ENCODE measurements at regions not wholly inside any gene's neighbourhood (a gene's known extent, or its start where the extent isn't known, plus 50 kb on each side); places are given as distances from the start of the nearest gene placed in this dataset.

DNA sequence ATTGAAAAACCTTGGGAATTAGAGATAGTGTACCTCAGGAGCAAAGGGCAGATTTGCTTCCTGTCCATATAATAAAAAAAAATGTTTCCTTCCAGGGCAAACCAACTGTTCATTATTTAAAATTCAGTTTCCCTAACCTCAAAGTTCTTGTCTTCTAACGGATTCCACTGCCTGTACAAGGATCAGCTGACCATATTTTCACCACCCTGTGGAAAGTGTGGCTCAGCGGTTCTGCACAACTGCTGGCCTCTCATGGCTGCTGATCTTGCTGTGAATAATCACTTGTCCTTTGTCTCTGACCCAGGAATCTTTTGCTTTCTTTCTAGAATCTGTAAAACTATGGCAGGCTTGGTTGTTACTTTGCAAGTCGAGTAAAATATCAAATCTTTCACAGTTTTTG, 1732.5 kb upstream of the RAG2 start:
- no peaks in the 10 kb centered on the region for H3K36me3 ChIP-seq (ENCODE audit: insufficient read depth, low read length)
- H3K79me2 ChIP-seq (ENCODE audit: insufficient read depth, low read length): no peaks in the 10 kb centered on the region
- no peak overlapping the region for H3K4me2 ChIP-seq (ENCODE audit: insufficient read depth, low read length)
- no peak overlapping the region for H3K4me3 ChIP-seq (ENCODE audit: insufficient read depth, low read length)
- H4K20me1 ChIP-seq (ENCODE audit: insufficient read depth, low read length): no peaks in the 10 kb centered on the region
- H2AFZ ChIP-seq (ENCODE audit: low read length): no peak overlapping the region
- no peaks in the 10 kb centered on the region for H3K27me3 ChIP-seq (ENCODE audit: insufficient read depth, low read length)
- DNase-seq (ENCODE audit: insufficient read length, low spot score, missing footprints): no peak
- H3K27ac ChIP-seq (ENCODE audit: low read depth, low read length): no peak overlapping the region
- TF ChIP-seq, protein P1, sequence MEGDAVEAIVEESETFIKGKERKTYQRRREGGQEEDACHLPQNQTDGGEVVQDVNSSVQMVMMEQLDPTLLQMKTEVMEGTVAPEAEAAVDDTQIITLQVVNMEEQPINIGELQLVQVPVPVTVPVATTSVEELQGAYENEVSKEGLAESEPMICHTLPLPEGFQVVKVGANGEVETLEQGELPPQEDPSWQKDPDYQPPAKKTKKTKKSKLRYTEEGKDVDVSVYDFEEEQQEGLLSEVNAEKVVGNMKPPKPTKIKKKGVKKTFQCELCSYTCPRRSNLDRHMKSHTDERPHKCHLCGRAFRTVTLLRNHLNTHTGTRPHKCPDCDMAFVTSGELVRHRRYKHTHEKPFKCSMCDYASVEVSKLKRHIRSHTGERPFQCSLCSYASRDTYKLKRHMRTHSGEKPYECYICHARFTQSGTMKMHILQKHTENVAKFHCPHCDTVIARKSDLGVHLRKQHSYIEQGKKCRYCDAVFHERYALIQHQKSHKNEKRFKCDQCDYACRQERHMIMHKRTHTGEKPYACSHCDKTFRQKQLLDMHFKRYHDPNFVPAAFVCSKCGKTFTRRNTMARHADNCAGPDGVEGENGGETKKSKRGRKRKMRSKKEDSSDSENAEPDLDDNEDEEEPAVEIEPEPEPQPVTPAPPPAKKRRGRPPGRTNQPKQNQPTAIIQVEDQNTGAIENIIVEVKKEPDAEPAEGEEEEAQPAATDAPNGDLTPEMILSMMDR (IDR thresholded peaks at IDR 0.05; ENCODE audit: extremely low read depth, low read depth, low read length): no peak
- no peaks in the 10 kb centered on the region for H3K9me3 ChIP-seq (ENCODE audit: low read depth, low read length)
- H3K4me1 ChIP-seq (ENCODE audit: insufficient read depth, low read length): no peaks in the 10 kb centered on the region

DNA sequence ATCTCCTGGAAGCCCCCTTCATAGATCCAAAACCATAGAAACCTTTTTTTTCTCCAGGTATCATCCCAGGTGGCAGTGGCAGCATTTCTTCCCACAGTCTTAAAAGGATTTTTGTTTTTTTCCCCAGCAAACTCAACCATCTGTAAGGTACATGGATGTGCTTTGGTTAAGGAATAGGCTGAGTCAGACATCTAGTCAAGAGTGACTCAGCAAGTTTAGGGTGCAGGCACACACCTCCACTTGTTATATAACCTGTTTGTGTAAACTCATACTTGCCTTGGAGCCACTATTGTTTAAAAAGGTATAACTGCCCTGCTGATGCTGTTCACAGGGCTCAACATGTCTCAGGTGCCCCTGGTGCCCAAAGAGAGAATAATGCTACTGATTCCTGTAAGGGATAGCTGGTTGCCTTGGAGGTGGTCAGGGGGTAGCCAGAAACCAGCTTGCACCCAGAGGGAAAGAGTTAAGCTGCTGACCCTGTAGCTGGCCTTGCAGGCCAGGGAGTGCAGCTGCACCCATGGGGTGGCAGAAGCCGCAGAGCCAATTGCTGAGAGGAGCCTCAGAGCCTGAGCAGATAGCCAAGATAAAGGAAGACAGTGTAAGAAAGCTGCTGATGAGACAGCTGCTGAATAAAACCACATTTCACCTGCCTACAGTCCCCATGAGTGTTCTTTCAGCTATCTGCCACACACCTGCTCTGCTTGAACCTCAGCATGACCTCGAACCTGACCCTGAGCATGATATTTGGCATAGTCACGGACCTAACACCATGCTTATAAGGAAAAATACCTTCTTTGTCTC, 1726.1 kb upstream of the RAG2 start:
- Histone ChIP-seq H3K4me2 (ENCODE audit: insufficient read depth, low read length) (no peak overlapping the region), H3K4me1 (ENCODE audit: insufficient read depth, low read length) (no peaks in the 10 kb centered on the region), H3K79me2 (ENCODE audit: insufficient read depth, low read length) (no peaks in the 10 kb centered on the region), H3K4me3 (ENCODE audit: insufficient read depth, low read length) (no peak overlapping the region), H3K9me3 (ENCODE audit: low read depth, low read length) (no peaks in the 10 kb centered on the region), H3K27me3 (ENCODE audit: insufficient read depth, low read length) (no peaks in the 10 kb centered on the region), H3K36me3 (ENCODE audit: insufficient read depth, low read length) (no peaks in the 10 kb centered on the region), H3K27ac (ENCODE audit: low read depth, low read length) (no peak overlapping the region), H2AFZ (ENCODE audit: low read length) (no peak overlapping the region), H4K20me1 (ENCODE audit: insufficient read depth, low read length) (no peaks in the 10 kb centered on the region)
- DNase-seq (ENCODE audit: insufficient read length, low spot score, missing footprints): no peak
- TF ChIP-seq, protein P1 (IDR thresholded peaks at IDR 0.05; ENCODE audit: extremely low read depth, low read depth, low read length): no peak

DNA sequence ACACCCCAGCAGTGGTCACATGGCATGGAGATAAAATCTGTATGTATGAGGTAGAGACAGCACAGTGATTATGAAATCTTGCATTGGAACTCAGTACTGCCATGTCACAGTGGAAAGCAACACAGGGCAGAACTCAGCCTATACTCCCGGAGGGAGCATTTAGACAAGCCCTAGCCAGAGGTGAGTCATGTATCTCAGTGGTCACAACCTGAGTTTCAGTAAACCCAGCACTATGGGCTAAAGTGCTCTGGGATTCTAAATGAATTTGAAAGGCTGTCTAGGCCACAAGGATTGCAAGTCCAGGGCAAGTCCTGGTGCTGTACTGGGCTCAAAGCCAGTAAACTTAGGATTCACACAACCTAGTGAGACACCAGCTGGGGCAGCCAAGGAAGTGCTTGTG, 1717.1 kb upstream of the RAG2 start:
- Histone ChIP-seq H3K36me3 (ENCODE audit: insufficient read depth, low read length) (no peaks in the 10 kb centered on the region), H3K9me3 (ENCODE audit: low read depth, low read length) (peaks cover 3% of the 10 kb centered on the region), H3K4me1 (ENCODE audit: insufficient read depth, low read length) (no peaks in the 10 kb centered on the region), H3K4me2 (ENCODE audit: insufficient read depth, low read length) (no peak overlapping the region), H3K27ac (ENCODE audit: low read depth, low read length) (no peak overlapping the region), H3K4me3 (ENCODE audit: insufficient read depth, low read length) (no peak overlapping the region), H2AFZ (ENCODE audit: low read length) (no peak overlapping the region), H4K20me1 (ENCODE audit: insufficient read depth, low read length) (no peaks in the 10 kb centered on the region), H3K27me3 (ENCODE audit: insufficient read depth, low read length) (no peaks in the 10 kb centered on the region), H3K79me2 (ENCODE audit: insufficient read depth, low read length) (no peaks in the 10 kb centered on the region)
- TF ChIP-seq, protein P1 (IDR thresholded peaks at IDR 0.05; ENCODE audit: extremely low read depth, low read depth, low read length): no peak
- no peak for DNase-seq (ENCODE audit: insufficient read length, low spot score, missing footprints)

DNA sequence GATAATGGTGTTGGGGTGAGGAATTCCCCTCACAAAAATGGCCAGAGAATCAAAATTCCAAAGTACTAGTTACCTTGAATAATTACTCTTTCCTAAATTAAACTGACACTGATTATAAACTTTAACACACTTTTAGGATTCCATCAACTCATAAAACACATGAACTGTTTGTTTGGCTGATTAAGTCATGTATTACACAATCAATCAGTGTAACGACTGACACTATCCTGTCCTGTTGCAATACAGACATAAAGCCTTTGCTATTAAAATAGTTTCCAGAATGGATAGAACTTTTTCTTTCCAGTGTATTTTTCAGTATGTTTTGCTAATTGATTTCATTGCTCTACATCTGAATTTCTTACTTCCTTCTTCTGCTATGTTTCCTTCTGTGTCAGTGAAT, 1709.4 kb upstream of the RAG2 start:
- H3K36me3 ChIP-seq (ENCODE audit: insufficient read depth, low read length): no peaks in the 10 kb centered on the region
- H3K79me2 ChIP-seq (ENCODE audit: insufficient read depth, low read length): no peaks in the 10 kb centered on the region
- no peak overlapping the region for H3K4me3 ChIP-seq (ENCODE audit: insufficient read depth, low read length)
- H2AFZ ChIP-seq (ENCODE audit: low read length): no peak overlapping the region
- H3K9me3 ChIP-seq (ENCODE audit: low read depth, low read length): no peaks in the 10 kb centered on the region
- H4K20me1 ChIP-seq (ENCODE audit: insufficient read depth, low read length): no peaks in the 10 kb centered on the region
- DNase-seq (ENCODE audit: insufficient read length, low spot score, missing footprints): no peak
- no peak overlapping the region for H3K4me2 ChIP-seq (ENCODE audit: insufficient read depth, low read length)
- no peak overlapping the region for H3K27ac ChIP-seq (ENCODE audit: low read depth, low read length)
- TF ChIP-seq, protein P1 (IDR thresholded peaks at IDR 0.05; ENCODE audit: extremely low read depth, low read depth, low read length): no peak
- no peaks in the 10 kb centered on the region for H3K27me3 ChIP-seq (ENCODE audit: insufficient read depth, low read length)
- no peaks in the 10 kb centered on the region for H3K4me1 ChIP-seq (ENCODE audit: insufficient read depth, low read length)

Measured in osteoblast (primary cell).